ENCODE measurements at regions not wholly inside any gene's neighbourhood (a gene's known extent, or its start where the extent isn't known, plus 50 kb on each side); places are given as distances from the start of the nearest gene placed in this dataset.

DNA sequence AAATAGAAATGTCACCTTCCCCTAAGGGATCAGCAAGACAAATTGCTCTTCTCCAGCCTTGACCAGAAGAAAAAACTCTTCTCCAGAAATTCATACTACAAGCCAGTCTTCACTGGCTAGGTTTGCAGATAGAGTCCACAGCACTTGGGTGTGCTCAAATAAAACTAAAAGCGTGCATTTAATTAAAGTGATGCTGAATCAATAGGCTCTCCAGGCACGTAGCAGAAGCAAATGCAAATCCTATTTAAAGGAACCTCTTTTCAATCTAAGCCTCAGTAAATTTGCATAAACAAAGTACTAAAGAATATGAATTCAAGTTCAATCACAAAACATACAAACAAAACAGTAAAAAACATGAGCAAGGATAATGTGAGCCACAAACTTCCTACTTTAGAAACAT, 744.4 kb upstream of the FANCL start:
- DNase-seq (no peak), ATAC-seq (ENCODE audit: insufficient read depth, low read depth) (no peak)
- H3K9me3 ChIP-seq (ENCODE audit: insufficient read depth, low read length, severe bottlenecking): no peaks in the 10 kb centered on the region
- no peak overlapping the region for H3K4me3 ChIP-seq (ENCODE audit: low read depth in 1 of 2, low read length in 2 of 2)
- no peak overlapping the region for H3K9ac ChIP-seq (ENCODE audit: low read depth, low read length)
- no peaks in the 10 kb centered on the region for H3K4me1 ChIP-seq (ENCODE audit: insufficient read depth, low read length)
- H3K27me3 ChIP-seq (ENCODE audit: insufficient read depth, low read length, poor library complexity): no peaks in the 10 kb centered on the region
- H3K36me3 ChIP-seq (ENCODE audit: insufficient read depth, low read length): no peaks in the 10 kb centered on the region
- H3K27ac ChIP-seq (ENCODE audit: low read length): no peak overlapping the region
- H2AFZ ChIP-seq (ENCODE audit: low read depth, low read length): no peak overlapping the region
- no peaks in the 10 kb centered on the region for H3K79me2 ChIP-seq (ENCODE audit: insufficient read depth, low read length)
- no peak for TF ChIP-seq EZH2 (IDR thresholded peaks at IDR 0.05; ENCODE audit: borderline replicate concordance, low read depth, low read length, severe bottlenecking)
- TF ChIP-seq, protein P1, sequence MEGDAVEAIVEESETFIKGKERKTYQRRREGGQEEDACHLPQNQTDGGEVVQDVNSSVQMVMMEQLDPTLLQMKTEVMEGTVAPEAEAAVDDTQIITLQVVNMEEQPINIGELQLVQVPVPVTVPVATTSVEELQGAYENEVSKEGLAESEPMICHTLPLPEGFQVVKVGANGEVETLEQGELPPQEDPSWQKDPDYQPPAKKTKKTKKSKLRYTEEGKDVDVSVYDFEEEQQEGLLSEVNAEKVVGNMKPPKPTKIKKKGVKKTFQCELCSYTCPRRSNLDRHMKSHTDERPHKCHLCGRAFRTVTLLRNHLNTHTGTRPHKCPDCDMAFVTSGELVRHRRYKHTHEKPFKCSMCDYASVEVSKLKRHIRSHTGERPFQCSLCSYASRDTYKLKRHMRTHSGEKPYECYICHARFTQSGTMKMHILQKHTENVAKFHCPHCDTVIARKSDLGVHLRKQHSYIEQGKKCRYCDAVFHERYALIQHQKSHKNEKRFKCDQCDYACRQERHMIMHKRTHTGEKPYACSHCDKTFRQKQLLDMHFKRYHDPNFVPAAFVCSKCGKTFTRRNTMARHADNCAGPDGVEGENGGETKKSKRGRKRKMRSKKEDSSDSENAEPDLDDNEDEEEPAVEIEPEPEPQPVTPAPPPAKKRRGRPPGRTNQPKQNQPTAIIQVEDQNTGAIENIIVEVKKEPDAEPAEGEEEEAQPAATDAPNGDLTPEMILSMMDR (IDR thresholded peaks at IDR 0.05; ENCODE audit: borderline replicate concordance, extremely low read depth, low read length, poor library complexity, severe bottlenecking): no peak
- no peaks in the 10 kb centered on the region for H4K20me1 ChIP-seq (ENCODE audit: insufficient read depth, low read length)
- H3K4me2 ChIP-seq (ENCODE audit: insufficient read depth, low read length): no peak overlapping the region

DNA sequence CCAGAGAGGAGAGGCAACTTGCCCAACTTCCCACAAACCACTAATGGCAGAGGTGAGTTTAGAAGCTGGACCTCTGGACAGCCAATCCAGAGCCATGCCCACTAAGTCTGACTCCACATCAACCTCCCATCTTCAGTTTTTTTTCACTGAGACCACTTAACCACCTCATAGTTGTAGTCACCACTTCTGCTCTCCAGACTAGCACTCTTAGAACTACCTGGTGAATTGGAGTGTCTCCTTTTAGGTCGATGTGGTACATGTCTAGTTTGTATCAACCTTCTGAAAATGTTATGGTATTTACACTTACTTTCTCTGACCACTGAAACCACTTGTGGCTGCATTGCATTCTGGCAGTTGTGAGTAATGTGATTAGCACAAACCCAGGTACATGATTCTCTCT, 743.6 kb upstream of the FANCL start:
- no peak overlapping the region for H3K9ac ChIP-seq (ENCODE audit: low read depth, low read length)
- H3K4me3 ChIP-seq (ENCODE audit: low read depth in 1 of 2, low read length in 2 of 2): no peak overlapping the region
- H3K4me1 ChIP-seq (ENCODE audit: insufficient read depth, low read length): no peaks in the 10 kb centered on the region
- no peaks in the 10 kb centered on the region for H3K27me3 ChIP-seq (ENCODE audit: insufficient read depth, low read length, poor library complexity)
- H4K20me1 ChIP-seq (ENCODE audit: insufficient read depth, low read length): no peaks in the 10 kb centered on the region
- no peaks in the 10 kb centered on the region for H3K36me3 ChIP-seq (ENCODE audit: insufficient read depth, low read length)
- no peak for TF ChIP-seq EZH2 (IDR thresholded peaks at IDR 0.05; ENCODE audit: borderline replicate concordance, low read depth, low read length, severe bottlenecking)
- TF ChIP-seq, protein P1 (IDR thresholded peaks at IDR 0.05; ENCODE audit: borderline replicate concordance, extremely low read depth, low read length, poor library complexity, severe bottlenecking): no peak
- ATAC-seq (ENCODE audit: insufficient read depth, low read depth): no peak
- no peaks in the 10 kb centered on the region for H3K9me3 ChIP-seq (ENCODE audit: insufficient read depth, low read length, severe bottlenecking)
- no peak overlapping the region for H2AFZ ChIP-seq (ENCODE audit: low read depth, low read length)
- no peak for DNase-seq
- H3K4me2 ChIP-seq (ENCODE audit: insufficient read depth, low read length): no peak overlapping the region
- H3K27ac ChIP-seq (ENCODE audit: low read length): no peak overlapping the region
- no peaks in the 10 kb centered on the region for H3K79me2 ChIP-seq (ENCODE audit: insufficient read depth, low read length)

DNA sequence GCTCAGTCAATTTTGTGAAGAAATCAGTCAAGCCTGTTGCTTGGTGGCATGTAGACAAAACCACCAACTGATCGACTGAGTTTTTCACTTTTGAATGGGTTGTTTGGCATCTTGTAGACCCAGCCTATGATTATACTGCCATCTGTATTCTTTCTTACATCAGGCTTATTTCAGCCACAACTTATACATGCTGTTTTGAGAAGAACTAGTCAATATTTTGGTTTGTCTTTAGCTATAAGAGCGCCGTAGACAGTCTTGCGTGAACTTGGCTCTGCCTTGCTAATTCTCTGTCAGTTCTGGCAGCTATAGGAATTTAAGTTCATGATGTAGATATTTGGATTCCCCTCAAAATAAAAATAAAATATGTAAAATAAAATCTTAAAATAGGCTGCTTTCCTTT, 742.0 kb upstream of the FANCL start:
- no peak overlapping the region for H3K4me3 ChIP-seq (ENCODE audit: low read depth in 1 of 2, low read length in 2 of 2)
- no peaks in the 10 kb centered on the region for H3K9me3 ChIP-seq (ENCODE audit: insufficient read depth, low read length, severe bottlenecking)
- H3K9ac ChIP-seq (ENCODE audit: low read depth, low read length): no peak overlapping the region
- TF ChIP-seq, protein P1 (IDR thresholded peaks at IDR 0.05; ENCODE audit: borderline replicate concordance, extremely low read depth, low read length, poor library complexity, severe bottlenecking): no peak
- TF ChIP-seq EZH2 (IDR thresholded peaks at IDR 0.05; ENCODE audit: borderline replicate concordance, low read depth, low read length, severe bottlenecking): no peak
- no peak overlapping the region for H2AFZ ChIP-seq (ENCODE audit: low read depth, low read length)
- no peak overlapping the region for H3K4me2 ChIP-seq (ENCODE audit: insufficient read depth, low read length)
- no peaks in the 10 kb centered on the region for H3K79me2 ChIP-seq (ENCODE audit: insufficient read depth, low read length)
- H3K27ac ChIP-seq (ENCODE audit: low read length): no peak overlapping the region
- H3K36me3 ChIP-seq (ENCODE audit: insufficient read depth, low read length): no peaks in the 10 kb centered on the region
- DNase-seq (no peak), ATAC-seq (ENCODE audit: insufficient read depth, low read depth) (no peak)
- no peaks in the 10 kb centered on the region for H4K20me1 ChIP-seq (ENCODE audit: insufficient read depth, low read length)
- H3K4me1 ChIP-seq (ENCODE audit: insufficient read depth, low read length): no peaks in the 10 kb centered on the region
- no peaks in the 10 kb centered on the region for H3K27me3 ChIP-seq (ENCODE audit: insufficient read depth, low read length, poor library complexity)

DNA sequence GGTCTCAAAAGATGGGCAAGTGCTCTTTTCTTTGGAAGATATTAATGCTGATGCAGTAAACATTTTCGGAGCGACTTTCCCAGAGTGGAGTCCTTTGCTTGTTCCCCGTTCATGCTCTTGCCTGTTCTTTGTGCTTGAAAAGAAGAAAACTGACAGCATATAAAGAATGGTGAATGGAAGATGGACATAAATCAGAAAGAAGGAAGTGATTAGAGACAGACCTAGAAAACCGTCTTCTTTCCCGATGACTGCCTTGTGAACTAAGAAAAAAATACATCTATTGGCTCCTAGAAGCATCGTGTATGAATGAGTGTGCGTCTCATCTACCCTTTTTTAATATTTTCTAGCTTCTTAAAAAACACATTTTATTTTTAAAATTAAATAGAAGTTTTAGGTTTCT, 740.1 kb upstream of the FANCL start:
- Histone ChIP-seq H3K4me3 (ENCODE audit: low read depth in 1 of 2, low read length in 2 of 2) (no peak overlapping the region), H3K4me1 (ENCODE audit: insufficient read depth, low read length) (no peaks in the 10 kb centered on the region), H3K9me3 (ENCODE audit: insufficient read depth, low read length, severe bottlenecking) (no peaks in the 10 kb centered on the region), H3K36me3 (ENCODE audit: insufficient read depth, low read length) (no peaks in the 10 kb centered on the region), H3K9ac (ENCODE audit: low read depth, low read length) (no peak overlapping the region), H3K27ac (ENCODE audit: low read length) (no peak overlapping the region), H3K4me2 (ENCODE audit: insufficient read depth, low read length) (no peak overlapping the region), H2AFZ (ENCODE audit: low read depth, low read length) (no peak overlapping the region), H4K20me1 (ENCODE audit: insufficient read depth, low read length) (no peaks in the 10 kb centered on the region), H3K79me2 (ENCODE audit: insufficient read depth, low read length) (no peaks in the 10 kb centered on the region), H3K27me3 (ENCODE audit: insufficient read depth, low read length, poor library complexity) (no peaks in the 10 kb centered on the region)
- ATAC-seq (ENCODE audit: insufficient read depth, low read depth) (no peak), DNase-seq (no peak)
- TF ChIP-seq, protein P1 (IDR thresholded peaks at IDR 0.05; ENCODE audit: borderline replicate concordance, extremely low read depth, low read length, poor library complexity, severe bottlenecking): no peak
- TF ChIP-seq EZH2 (IDR thresholded peaks at IDR 0.05; ENCODE audit: borderline replicate concordance, low read depth, low read length, severe bottlenecking): no peak
